Activated CD4-positive, alpha-beta T cell treated with anti-CD3 and anti-CD28 coated beads for 36 hours (primary cell): ENCODE measurements at regions not wholly inside any gene's neighbourhood (a gene's known extent, or its start where the extent isn't known, plus 50 kb on each side); places are given as distances from the start of the nearest gene placed in this dataset.

ENCODE experiments used
- ATAC-seq: fragments of 200-7000 bp; cut with Tn5 transposase; one replicate; pipeline ENCODE4 v1.10.0; 2021; ENCODE audit warnings: mild to moderate bottlenecking, moderate library complexity
- CTCF ChIA-PET: fragments of 350-600 bp; sonication (Branson Sonifier 250); formaldehyde crosslinking; loops from one replicate; lab custom pipeline; 2021; ENCODE audit warnings: antibody characterized with exemption; lab: Charles Lee
- POLR2A ChIA-PET: fragments of 350-600 bp; sonication (Branson Sonifier 250); formaldehyde crosslinking; loops from one replicate; lab custom pipeline; 2021; ENCODE audit warnings: antibody characterized with exemption, inconsistent platforms; lab: Charles Lee
- DNase-seq: peaks from one replicate; pipeline ENCODE4 v3.0.0-alpha.2; 2020
- H3K27ac Mint-ChIP-seq: one replicate; pipeline ENCODE4 v1.8.0; 2021; ENCODE audit warnings: mixed read lengths
- H3K27me3 Mint-ChIP-seq: one replicate; pipeline ENCODE4 v1.8.0; 2021; ENCODE audit warnings: mixed read lengths
- H3K36me3 Mint-ChIP-seq: one replicate; pipeline ENCODE4 v1.8.0; 2021; ENCODE audit warnings: low read depth, mixed read lengths
- H3K4me1 Mint-ChIP-seq: one replicate; pipeline ENCODE4 v1.8.0; 2021; ENCODE audit warnings: mixed read lengths
- H3K4me3 Mint-ChIP-seq: one replicate; pipeline ENCODE4 v1.8.0; 2021; ENCODE audit warnings: mild to moderate bottlenecking, moderate library complexity, mixed read lengths
- H3K9me3 Mint-ChIP-seq: one replicate; pipeline ENCODE4 v1.8.0; 2021; ENCODE audit warnings: low read depth, mixed read lengths
- intact Hi-C, 2 experiments: fragments of 100-400 bp; cut with DNase I in 1 of 2; cut with micrococcal nuclease in 1 of 2; formaldehyde crosslinking; loops; one replicate each; pipeline versions ENCODE4 v1.14.2 to v1.15.1; 2022 to 2024; cut with DNase I, micrococcal nuclease

- Mint-ChIP-seq H3K27ac (no peak overlapping the region), H3K27me3 (peaks cover 3% of the 10 kb centered on the region), H3K36me3 (no peaks in the 10 kb centered on the region), H3K4me3 (no peak overlapping the region), H3K9me3 (no peaks in the 10 kb centered on the region), H3K4me1 (no peaks in the 10 kb centered on the region)
- no peak for ATAC-seq
- ChIA-PET CTCF (interaction anchor here (0.6 kb wide), 1 partner anchor 632 kb away, joined by 3 read pairs; no protein-coding TSS in a partner anchor), POLR2A (no interaction called here)
- intact Hi-C loops, result no loop called here
- no peak for DNase-seq
These were observed 468.7 kb downstream of the TLE4 start for GRCh38 chr9:80040457-80040856.

- Mint-ChIP-seq H3K27me3 (peaks cover 14% of the 10 kb centered on the region), H3K4me3 (no peak overlapping the region), H3K36me3 (no peaks in the 10 kb centered on the region), H3K4me1 (no peaks in the 10 kb centered on the region), H3K27ac (no peak overlapping the region), H3K9me3 (peaks cover 5% of the 10 kb centered on the region)
- no peak for DNase-seq
- ChIA-PET POLR2A (no interaction called here), CTCF (no interaction called here)
- no peak for ATAC-seq
- intact Hi-C loops, result no loop called here
These were observed 459.0 kb downstream of the TLE4 start for GRCh38 chr9:80030801-80031200.

GRCh38 chr9:80028501-80028900, 456.7 kb downstream of the TLE4 start:
- Mint-ChIP-seq H3K27me3 (peaks cover 10% of the 10 kb centered on the region), H3K9me3 (peaks cover 5% of the 10 kb centered on the region), H3K36me3 (no peaks in the 10 kb centered on the region), H3K4me1 (peaks cover 2% of the 10 kb centered on the region), H3K27ac (no peak overlapping the region), H3K4me3 (no peak overlapping the region)
- intact Hi-C loops, result no loop called here
- POLR2A ChIA-PET, result no interaction called here
- CTCF ChIA-PET, result no interaction called here
- DNase-seq, result no peak
- no peak for ATAC-seq

GRCh38 chr9:80025796-80026520, 454.2 kb downstream of the TLE4 start:
- Mint-ChIP-seq H3K27me3 (peaks cover 8% of the 10 kb centered on the region), H3K36me3 (no peaks in the 10 kb centered on the region), H3K9me3 (no peaks in the 10 kb centered on the region), H3K27ac (no peak overlapping the region), H3K4me1 (peaks cover 4% of the 10 kb centered on the region), H3K4me3 (no peak overlapping the region)
- no peak for DNase-seq
- CTCF ChIA-PET, result interaction anchor here (0.8 to 1.4 kb wide), 2 partner anchors 10 kb away, joined by 3 to 4 read pairs; no protein-coding TSS in a partner anchor
- no peak for ATAC-seq
- POLR2A ChIA-PET, result no interaction called here
- intact Hi-C loops, result no loop called here

GRCh38 chr9:80025131-80025530, 453.4 kb downstream of the TLE4 start:
- no peaks in the 10 kb centered on the region for H3K36me3 Mint-ChIP-seq
- H3K4me3 Mint-ChIP-seq, result no peak overlapping the region
- no peak overlapping the region for H3K27ac Mint-ChIP-seq
- CTCF ChIA-PET, result interaction anchor here (0.8 to 1.4 kb wide), 2 partner anchors 9 to 11 kb away, joined by 3 to 4 read pairs; no protein-coding TSS in a partner anchor
- peaks cover 6% of the 10 kb centered on the region for H3K27me3 Mint-ChIP-seq
- peaks cover 7% of the 10 kb centered on the region for H3K4me1 Mint-ChIP-seq
- ATAC-seq (no peak), DNase-seq (no peak)
- intact Hi-C loops, result no loop called here
- POLR2A ChIA-PET, result no interaction called here
- no peaks in the 10 kb centered on the region for H3K9me3 Mint-ChIP-seq

- peak; percentile 39 for ATAC-seq
- Mint-ChIP-seq H3K36me3 (no peaks in the 10 kb centered on the region), H3K27me3 (no peaks in the 10 kb centered on the region), H3K9me3 (no peaks in the 10 kb centered on the region), H3K27ac (no peak overlapping the region), H3K4me3 (no peak overlapping the region), H3K4me1 (peaks cover 8% of the 10 kb centered on the region)
- ChIA-PET POLR2A (no interaction called here), CTCF (no interaction called here)
- intact Hi-C loops, result no loop called here
- no peak for DNase-seq
These were observed 448.8 kb downstream of the TLE4 start for GRCh38 chr9:80020530-80020929.

- H3K27me3 Mint-ChIP-seq, result no peaks in the 10 kb centered on the region
- no peak for DNase-seq
- intact Hi-C loops, result no loop called here
- POLR2A ChIA-PET, result no interaction called here
- no peak for ATAC-seq
- CTCF ChIA-PET, result no interaction called here
- no peaks in the 10 kb centered on the region for H3K9me3 Mint-ChIP-seq
- H3K27ac Mint-ChIP-seq, result no peak overlapping the region
- peaks cover 8% of the 10 kb centered on the region for H3K4me1 Mint-ChIP-seq
- H3K36me3 Mint-ChIP-seq, result no peaks in the 10 kb centered on the region
- H3K4me3 Mint-ChIP-seq, result no peak overlapping the region
These were observed 448.3 kb downstream of the TLE4 start for GRCh38 chr9:80020056-80020455.

- no peak for ATAC-seq
- CTCF ChIA-PET, result interaction anchor here (0.6 kb wide), 1 partner anchor 291 kb away, joined by 3 read pairs; no protein-coding TSS in a partner anchor
- peaks cover 3% of the 10 kb centered on the region for H3K27me3 Mint-ChIP-seq
- intact Hi-C loops, result no loop called here
- H3K27ac Mint-ChIP-seq, result no peak overlapping the region
- H3K9me3 Mint-ChIP-seq, result peaks cover 5% of the 10 kb centered on the region
- POLR2A ChIA-PET, result no interaction called here
- DNase-seq, result no peak
- H3K36me3 Mint-ChIP-seq, result no peaks in the 10 kb centered on the region
- no peaks in the 10 kb centered on the region for H3K4me1 Mint-ChIP-seq
- no peak overlapping the region for H3K4me3 Mint-ChIP-seq
These were observed 442.1 kb downstream of the TLE4 start for GRCh38 chr9:80013891-80014290.

- Mint-ChIP-seq H3K4me1 (no peaks in the 10 kb centered on the region), H3K4me3 (no peak overlapping the region), H3K36me3 (no peaks in the 10 kb centered on the region), H3K27ac (no peak overlapping the region), H3K27me3 (peaks cover 3% of the 10 kb centered on the region), H3K9me3 (peaks cover 5% of the 10 kb centered on the region)
- POLR2A ChIA-PET, result no interaction called here
- CTCF ChIA-PET, result interaction anchor here (0.5 kb wide), 1 partner anchor 180 kb away, joined by 3 read pairs; no protein-coding TSS in a partner anchor
- ATAC-seq (no peak), DNase-seq (no peak)
- intact Hi-C loops, result no loop called here
These were observed 441.0 kb downstream of the TLE4 start for GRCh38 chr9:80012557-80013330.

GRCh38 chr9:80009204-80009603, 437.4 kb downstream of the TLE4 start:
- DNase-seq (no peak), ATAC-seq (no peak)
- POLR2A ChIA-PET, result no interaction called here
- Mint-ChIP-seq H3K27me3 (peaks cover 3% of the 10 kb centered on the region), H3K27ac (no peak overlapping the region), H3K4me3 (no peak overlapping the region), H3K4me1 (no peaks in the 10 kb centered on the region), H3K36me3 (no peaks in the 10 kb centered on the region), H3K9me3 (peaks cover 5% of the 10 kb centered on the region)
- intact Hi-C loops, result no loop called here
- CTCF ChIA-PET, result no interaction called here

- CTCF ChIA-PET, result no interaction called here
- no peaks in the 10 kb centered on the region for H3K4me1 Mint-ChIP-seq
- intact Hi-C loops, result no loop called here
- POLR2A ChIA-PET, result no interaction called here
- ATAC-seq, result no peak
- no peak overlapping the region for H3K4me3 Mint-ChIP-seq
- H3K9me3 Mint-ChIP-seq, result no peaks in the 10 kb centered on the region
- no peaks in the 10 kb centered on the region for H3K27me3 Mint-ChIP-seq
- no peaks in the 10 kb centered on the region for H3K36me3 Mint-ChIP-seq
- no peak overlapping the region for H3K27ac Mint-ChIP-seq
- DNase-seq, result no peak
These were observed 432.9 kb downstream of the TLE4 start for GRCh38 chr9:80004714-80005113.

GRCh38 chr9:79990536-79990935, 418.8 kb downstream of the TLE4 start:
- CTCF ChIA-PET, result no interaction called here

More at GRCh38 chr9:79990536-79990935, 418.8 kb downstream of the TLE4 start:
- intact Hi-C loops, result no loop called here
- no peak overlapping the region for H3K4me3 Mint-ChIP-seq
- no peak overlapping the region for H3K27ac Mint-ChIP-seq
- no peaks in the 10 kb centered on the region for H3K9me3 Mint-ChIP-seq
- no peak for ATAC-seq
- DNase-seq, result no peak
- no peaks in the 10 kb centered on the region for H3K27me3 Mint-ChIP-seq
- POLR2A ChIA-PET, result interaction anchor here (0.6 kb wide), 1 partner anchor 528 kb away, joined by 3 read pairs; no protein-coding TSS in a partner anchor
- no peaks in the 10 kb centered on the region for H3K4me1 Mint-ChIP-seq
- no peaks in the 10 kb centered on the region for H3K36me3 Mint-ChIP-seq
